Body of pancreas (tissue), 4 donors: ENCODE measurements at regions not wholly inside any gene's neighbourhood (a gene's known extent, or its start where the extent isn't known, plus 50 kb on each side); places are given as distances from the start of the nearest gene placed in this dataset.

ENCODE experiments used
- CTCF ChIP-seq, 7 experiments: fragments of 450-650 bp in 4 of 7; fragments of 200-600 bp in 3 of 7; sonication (generic) in 3 of 7; IDR thresholded peaks; one replicate each; pipeline ENCODE4 v1.5.1; 2016 to 2019; ENCODE audit warnings: antibody characterized with exemption in 7 of 7
- POLR2A ChIP-seq, 3 donors: fragments of 450-650 bp; IDR thresholded peaks; one replicate each; pipeline ENCODE4 v1.6.1; 2016; ENCODE audit warnings: antibody characterized with exemption in 3 of 3, mild to moderate bottlenecking in 2 of 3

DNA sequence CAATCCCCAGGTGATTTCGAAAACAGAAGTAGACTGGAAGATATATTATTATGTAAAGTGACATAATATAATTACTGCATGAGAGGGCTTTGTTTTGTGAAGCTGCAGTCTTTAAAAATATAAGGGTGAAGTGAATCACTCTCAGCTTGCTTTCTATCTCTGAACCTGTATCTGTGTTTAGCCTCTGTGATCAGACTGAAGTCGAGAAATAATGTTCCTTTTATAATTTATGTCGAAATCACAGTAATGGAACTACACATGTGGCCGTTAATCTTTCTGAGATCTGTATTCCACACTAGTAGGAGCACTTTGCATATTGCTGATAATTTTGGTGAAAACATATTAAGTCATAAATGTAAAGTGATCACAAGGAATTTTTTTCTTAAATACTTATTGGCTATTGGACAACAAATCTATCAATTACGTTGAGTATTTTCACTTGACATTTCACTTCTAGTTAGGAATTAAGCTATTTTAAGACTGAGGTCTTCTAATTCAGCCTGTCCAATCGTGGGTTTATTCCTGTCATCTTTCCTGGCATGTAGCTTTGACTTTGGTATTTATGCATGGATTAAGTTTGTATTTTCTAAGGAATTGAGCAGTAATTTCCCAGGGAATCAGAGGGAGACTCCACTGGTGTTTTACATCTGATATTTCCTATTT, 268.2 kb upstream of the POT1 start:
- TF ChIP-seq CTCF (IDR thresholded peaks at IDR 0.05) (no peak), POLR2A (IDR thresholded peaks at IDR 0.05) (no peak)
